NCI-H2081 treated with DMSO at 0.1 percent for 48 hours (cell line): ENCODE measurements at regions not wholly inside any gene's neighbourhood (a gene's known extent, or its start where the extent isn't known, plus 50 kb on each side); places are given as distances from the start of the nearest gene placed in this dataset.
"Not testable (repeated sequence)": the region's sequence is repeated elsewhere in the genome, so short reads cannot be mapped to it uniquely, and the experiment has no call there.

Experiments
- DNase-seq: peaks from one replicate; lab custom pipeline; 2025; lab: John Stamatoyannopoulos, UW

GRCh38 chr11:71127806-71128205 lies 124.6 kb downstream of the SHANK2 start:
- no peak for DNase-seq

DNA sequence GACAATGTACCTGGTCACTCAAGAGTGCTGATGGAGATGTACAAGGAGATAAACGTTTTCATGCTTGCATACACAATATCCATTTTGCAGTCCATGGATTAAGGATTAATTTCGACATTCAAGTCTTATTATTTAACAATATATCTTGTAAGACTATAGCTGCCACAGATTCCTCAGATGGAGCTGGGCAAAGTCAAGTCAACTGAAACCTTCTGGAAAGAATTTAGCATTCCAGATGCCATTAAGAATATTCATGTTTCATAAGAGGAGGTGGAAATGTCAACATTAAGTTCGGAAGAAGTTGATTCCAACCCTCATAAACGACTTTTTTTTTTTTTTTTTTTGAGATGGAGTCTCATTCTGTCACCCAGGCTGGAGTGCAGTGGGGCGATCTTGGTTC lies 126.0 kb downstream of the SHANK2 start:
- not testable (repeated sequence) for DNase-seq

- no peak for DNase-seq
These were observed 127.2 kb downstream of the SHANK2 start for GRCh38 chr11:71125150-71125549.

- DNase-seq, result no peak
These were observed 128.2 kb downstream of the SHANK2 start for GRCh38 chr11:71124127-71124526.

GRCh38 chr11:71120471-71120896 lies 131.9 kb downstream of the SHANK2 start:
- DNase-seq, result no peak

- DNase-seq, result no peak
These were observed 132.6 kb downstream of the SHANK2 start for GRCh38 chr11:71119656-71120269.

DNA sequence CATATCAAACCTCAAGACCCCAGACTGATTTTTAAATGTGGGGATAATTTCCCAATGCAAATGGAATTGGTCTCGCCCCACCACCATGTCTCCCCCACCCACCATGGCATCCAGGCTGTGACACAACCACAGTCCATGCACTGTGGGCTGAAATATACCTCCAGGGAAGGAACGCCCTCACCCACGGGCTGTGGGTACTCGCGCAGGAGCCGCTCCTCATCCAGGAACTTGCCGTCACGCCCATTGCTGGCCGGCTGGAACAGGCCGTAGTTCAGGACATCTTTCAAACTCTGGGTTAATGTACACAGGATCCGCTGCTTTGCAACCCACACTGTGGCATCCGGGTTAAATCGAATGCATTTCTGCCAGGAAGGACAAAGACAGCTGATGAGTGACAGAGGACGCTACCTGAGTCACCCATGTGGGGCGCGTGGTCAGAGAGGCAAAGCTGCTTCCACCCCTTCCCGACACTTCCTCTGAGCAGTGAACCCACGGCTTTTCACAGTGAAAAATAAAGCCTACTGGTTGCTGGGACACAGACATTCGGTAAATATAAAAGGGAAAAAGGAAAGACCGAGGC lies 133.6 kb downstream of the SHANK2 start:
- DNase-seq, result no peak

DNA sequence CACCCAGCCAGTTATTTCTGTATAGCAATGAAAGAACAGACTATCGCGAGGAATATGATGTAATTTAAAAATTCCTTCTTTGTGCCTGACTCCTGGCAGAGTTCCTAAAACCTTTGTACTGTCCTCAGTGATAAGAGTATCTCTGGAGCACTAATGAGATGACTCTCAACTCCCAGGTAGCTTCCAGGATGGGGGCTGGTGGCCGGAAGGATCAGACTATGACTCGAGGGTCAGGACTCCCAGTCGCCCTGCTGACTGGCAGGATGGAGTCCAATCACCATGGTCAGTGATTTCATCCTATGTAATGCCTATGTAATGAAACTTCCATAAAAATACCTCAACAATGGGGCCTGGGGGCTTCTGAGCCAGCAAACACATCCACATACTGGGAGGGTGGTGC lies 135.1 kb downstream of the SHANK2 start:
- no peak for DNase-seq

DNA sequence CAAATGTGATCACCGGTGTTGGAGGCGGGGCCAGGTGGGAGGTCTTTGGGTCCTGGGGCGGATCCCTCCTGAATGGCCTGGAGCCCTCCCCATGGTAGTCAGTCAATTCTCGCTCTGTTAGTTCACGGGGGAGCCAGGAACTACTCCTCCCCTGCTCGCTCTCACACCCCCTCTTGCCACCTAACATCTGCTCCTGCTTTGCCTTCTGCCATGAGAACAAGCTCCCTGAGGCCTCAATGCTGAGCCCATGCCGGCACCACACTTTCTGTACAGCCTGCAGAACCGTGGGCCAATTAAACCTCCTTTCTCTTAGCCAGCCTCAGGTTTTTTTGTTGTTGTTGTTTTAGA lies 135.7 kb downstream of the SHANK2 start:
- no peak for DNase-seq

DNA sequence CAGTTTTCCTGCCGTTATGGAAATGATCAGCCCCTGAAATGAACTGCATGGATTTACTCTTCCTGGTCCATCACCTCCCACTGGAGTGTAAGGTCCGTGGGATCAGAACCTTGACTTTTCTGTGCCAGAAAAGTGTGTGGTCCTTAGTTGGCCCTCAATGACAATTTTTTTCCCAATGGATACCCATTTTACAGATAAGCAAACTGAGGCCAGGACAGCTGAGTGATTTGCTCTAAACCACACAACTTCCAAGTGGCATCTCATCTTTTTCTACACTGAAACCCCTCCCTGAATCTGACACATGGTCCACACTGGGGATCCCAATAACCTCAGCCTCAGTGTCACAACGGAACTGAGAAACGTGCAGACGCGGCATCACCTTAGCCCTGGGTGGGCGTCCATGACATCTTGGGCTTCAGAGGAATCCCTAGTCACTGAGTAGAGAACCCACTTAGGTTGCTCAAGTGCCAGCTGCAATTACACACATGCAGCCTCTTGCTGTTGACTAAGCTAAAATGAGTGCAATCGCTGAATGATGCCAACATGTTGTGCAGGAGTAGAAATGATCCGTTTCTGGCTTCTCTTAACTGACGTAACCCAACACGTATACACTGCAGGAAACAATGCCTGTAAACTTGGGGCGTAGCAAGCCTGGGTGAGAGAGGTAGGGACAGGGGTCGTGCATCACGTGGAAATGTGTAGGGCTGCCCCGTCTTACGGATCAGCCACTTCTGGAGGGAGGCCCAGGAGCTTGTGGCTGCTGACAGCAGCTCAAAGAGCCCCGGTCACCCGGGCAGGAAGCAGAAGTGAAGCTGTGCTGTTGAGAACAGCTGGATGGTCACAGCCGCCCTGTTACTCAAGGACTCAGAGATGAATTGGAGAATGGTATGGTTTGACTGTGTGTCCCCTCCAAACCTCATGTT lies 136.3 kb downstream of the SHANK2 start:
- DNase-seq, result no peak

- no peak for DNase-seq
These were observed 138.1 kb downstream of the SHANK2 start for GRCh38 chr11:71114124-71114851.

- no peak for DNase-seq
These were observed 139.4 kb downstream of the SHANK2 start for GRCh38 chr11:71112990-71113389.

GRCh38 chr11:71112454-71112853 lies 139.9 kb downstream of the SHANK2 start:
- no peak for DNase-seq

DNA sequence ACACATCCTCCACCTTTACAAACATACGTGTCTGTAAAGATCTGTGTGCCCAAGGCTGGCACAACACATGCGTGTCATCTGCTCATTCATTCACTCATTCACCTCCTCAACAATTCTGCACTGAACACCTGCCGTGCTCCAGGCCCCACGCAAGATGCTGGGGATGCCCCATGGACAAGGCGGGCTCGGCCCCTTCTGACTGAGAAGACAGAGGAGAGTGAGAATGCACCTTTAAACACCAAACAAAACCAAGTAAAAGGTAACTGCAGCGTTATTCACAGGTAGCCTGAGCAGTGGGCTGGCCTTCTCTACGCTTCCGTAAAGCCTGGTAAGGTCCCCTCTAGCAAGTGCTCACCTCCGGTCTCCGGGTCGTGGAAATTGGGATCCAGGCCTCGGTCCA lies 142.8 kb downstream of the SHANK2 start:
- no peak for DNase-seq

GRCh38 chr11:71109186-71109585 lies 143.2 kb downstream of the SHANK2 start:
- no peak for DNase-seq

DNA sequence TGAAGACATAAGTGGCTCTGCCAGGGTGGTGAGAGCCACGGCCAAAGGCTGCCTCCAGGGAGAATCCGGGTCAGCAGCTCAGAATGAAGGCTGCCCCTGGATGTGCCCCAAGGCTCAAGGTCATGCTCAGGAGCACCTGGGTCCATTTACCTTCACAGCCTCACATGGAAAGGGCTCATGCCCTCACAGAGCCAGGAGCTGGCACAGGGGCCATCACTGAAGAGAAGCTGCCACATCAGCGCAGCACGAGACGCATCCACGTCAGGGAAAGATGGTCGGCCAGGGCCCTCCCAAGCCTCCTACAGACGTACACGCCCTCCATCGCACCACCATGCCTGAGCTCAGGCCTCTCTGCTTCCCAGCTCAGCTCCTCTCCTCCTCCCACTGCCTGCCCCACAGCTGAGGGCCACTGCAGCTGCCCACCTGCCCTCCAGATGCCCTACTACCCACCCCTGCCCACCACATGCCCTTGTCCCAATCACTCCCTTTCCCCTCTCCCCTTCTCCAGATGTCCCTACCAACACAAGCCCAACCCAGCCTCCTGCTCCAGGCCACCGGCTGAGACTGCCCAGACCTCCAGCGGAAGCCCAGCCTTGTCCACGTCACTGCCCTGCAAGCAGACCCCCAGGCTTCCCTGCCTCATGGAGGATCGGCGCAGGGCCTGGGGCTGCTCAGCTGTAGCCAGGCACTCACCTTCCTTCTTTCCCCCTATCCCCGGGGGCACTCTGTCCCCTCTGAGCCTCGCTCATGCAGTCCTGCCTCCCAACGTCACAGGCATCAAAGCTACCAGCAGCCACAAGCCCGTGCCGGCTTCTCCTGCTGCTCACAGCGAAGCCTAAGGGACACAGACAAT lies 144.1 kb downstream of the SHANK2 start:
- no peak for DNase-seq

DNA sequence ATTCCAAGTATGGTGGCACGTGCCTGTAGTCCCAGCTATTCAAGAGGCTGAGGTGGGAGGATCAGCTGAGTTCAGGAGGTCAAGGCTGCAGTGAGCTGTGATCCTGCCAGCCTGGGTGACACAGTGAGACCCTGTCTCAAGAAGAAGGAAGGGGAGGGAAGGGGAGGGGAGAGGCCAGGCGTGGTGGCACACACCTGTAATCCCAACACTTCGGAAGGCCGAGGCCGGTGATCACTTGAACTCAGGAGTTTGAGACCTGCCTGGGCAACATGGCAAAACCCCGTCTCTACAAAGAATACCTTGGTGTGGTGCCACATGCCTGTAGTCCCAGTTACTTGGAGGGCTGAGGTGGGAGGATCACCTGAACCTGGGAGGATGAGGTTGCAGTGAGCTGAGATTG lies 145.7 kb downstream of the SHANK2 start:
- no peak for DNase-seq

GRCh38 chr11:71103266-71103665 lies 149.1 kb downstream of the SHANK2 start:
- DNase-seq, result no peak

DNA sequence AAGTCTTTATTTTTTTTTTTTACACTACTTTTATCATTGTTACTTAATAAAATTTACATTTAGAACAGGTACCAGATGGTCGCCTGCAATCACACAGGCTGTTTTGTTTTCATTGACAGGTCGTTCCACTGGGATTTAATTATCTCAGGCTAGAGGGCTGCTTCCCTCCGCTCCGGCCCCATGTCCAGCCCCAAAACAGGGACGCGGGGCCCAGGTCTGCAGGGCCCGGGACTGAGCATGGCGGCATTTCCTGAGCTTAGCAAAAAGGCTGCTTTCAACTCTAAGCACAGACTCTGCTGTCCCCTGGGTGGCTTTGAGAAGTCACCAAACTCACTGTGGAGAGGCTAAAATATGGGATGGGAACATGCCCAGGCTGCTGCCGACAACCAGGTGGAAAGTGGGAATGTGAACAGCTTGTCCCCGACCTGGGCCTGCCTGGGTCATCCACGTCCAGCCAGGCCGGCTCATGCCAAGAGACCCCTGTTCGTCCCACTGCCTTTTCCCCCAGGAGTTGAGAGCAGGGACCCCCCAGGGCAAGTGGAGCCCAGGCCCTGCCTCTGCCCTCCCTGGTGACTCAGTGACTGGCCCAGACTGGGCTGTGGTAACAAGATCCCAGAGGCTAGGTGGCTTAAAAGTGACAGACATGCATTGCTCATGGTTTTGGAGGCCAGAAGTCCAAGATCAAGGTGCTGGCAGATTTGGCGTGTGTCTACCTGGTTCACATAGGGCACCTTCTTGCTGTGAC lies 150.0 kb downstream of the SHANK2 start:
- DNase-seq, result no peak

DNA sequence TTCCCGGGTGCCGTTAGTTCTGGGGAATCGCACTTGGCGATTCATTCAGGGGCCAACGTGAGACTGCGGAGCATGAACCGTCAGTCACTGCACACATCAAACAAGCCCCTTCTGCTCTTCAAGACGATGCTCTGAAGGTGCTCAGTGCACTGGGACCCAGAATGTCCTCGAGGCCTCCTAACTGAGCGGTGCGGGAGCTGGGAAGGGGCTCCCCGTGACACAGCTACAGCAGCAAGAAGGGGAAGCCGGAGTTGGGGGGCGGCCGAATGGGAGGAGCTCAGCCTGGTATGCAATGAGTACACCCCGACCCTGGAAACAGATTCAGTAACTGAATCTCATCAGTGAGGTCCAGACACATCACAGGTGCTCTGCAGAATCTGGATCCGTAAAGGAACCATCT lies 150.8 kb downstream of the SHANK2 start:
- no peak for DNase-seq

GRCh38 chr11:71101046-71101445 lies 151.3 kb downstream of the SHANK2 start:
- DNase-seq, result no peak
